Parathyroid adenoma (tissue), 2 donors: ENCODE measurements at regions not wholly inside any gene's neighbourhood (a gene's known extent, or its start where the extent isn't known, plus 50 kb on each side); places are given as distances from the start of the nearest gene placed in this dataset.

ENCODE experiments used
- H2AFZ ChIP-seq: fragments of 300-600 bp; sonication (generic); one replicate; pipeline ENCODE4 v1.7.0; 2017; ENCODE audit warnings: antibody characterized with exemption, mild to moderate bottlenecking
- H3K27ac ChIP-seq: fragments of 300-600 bp; sonication (generic); one replicate; pipeline ENCODE4 v1.7.0; 2017
- H3K27me3 ChIP-seq: fragments of 300-600 bp; sonication (generic); one replicate; pipeline ENCODE4 v1.7.0; 2017; ENCODE audit warnings: low read length; ENCODE audit not compliant: control insufficient read depth, insufficient read depth
- H3K36me3 ChIP-seq: fragments of 300-600 bp; sonication (generic); one replicate; pipeline ENCODE4 v1.7.0; 2017; ENCODE audit warnings: low read length; ENCODE audit not compliant: control insufficient read depth, insufficient read depth
- H3K4me1 ChIP-seq: fragments of 300-600 bp; sonication (generic); one replicate; pipeline ENCODE4 v1.7.0; 2017; ENCODE audit warnings: control low read depth
- H3K4me2 ChIP-seq: fragments of 300-600 bp; sonication (generic); one replicate; pipeline ENCODE4 v1.7.0; 2017; ENCODE audit warnings: low read length
- H3K4me3 ChIP-seq: fragments of 300-600 bp; sonication (generic); one replicate; pipeline ENCODE4 v1.7.0; 2017; ENCODE audit warnings: low read depth, low read length
- H3K79me2 ChIP-seq: fragments of 300-600 bp; sonication (generic); one replicate; pipeline ENCODE4 v1.7.0; 2017; ENCODE audit warnings: control low read depth
- H3K9ac ChIP-seq: fragments of 300-600 bp; sonication (generic); one replicate; pipeline ENCODE4 v1.7.0; 2017; ENCODE audit warnings: mild to moderate bottlenecking
- H3K9me3 ChIP-seq: fragments of 300-600 bp; sonication (generic); one replicate; pipeline ENCODE4 v1.7.0; 2017; ENCODE audit warnings: low read length; ENCODE audit not compliant: control insufficient read depth
- TF ChIP-seq, protein P1 (sequence below): fragments of 300-600 bp; sonication (generic); IDR thresholded peaks from one replicate; pipeline ENCODE4 v1.7.0; 2017; ENCODE audit warnings: antibody characterized with exemption, mild to moderate bottlenecking
- donor health status: primary hyperparathyroidism.

DNA sequence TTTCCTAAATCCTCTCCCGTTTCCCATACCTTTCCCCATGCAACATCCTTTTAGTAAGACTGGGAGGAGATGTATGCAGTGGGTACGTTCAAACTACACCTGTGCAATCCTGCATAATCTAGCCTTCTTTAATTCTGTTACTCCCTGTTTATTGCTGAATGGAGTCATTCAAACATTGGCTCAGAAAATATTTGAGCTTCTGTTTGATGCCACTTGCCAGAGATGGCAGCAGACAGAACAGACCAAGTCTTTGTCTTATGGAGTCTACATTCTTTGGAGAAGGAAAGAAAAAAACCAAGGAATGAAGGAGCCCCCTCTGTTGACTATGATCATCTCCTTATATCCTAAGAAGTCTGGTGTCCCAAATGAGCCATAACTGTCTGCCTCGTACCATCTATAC, 288.8 kb downstream of the HAPSTR1 start:
- no peaks in the 10 kb centered on the region for H3K4me1 ChIP-seq
- H3K27me3 ChIP-seq: no peaks in the 10 kb centered on the region
- H3K9me3 ChIP-seq: no peaks in the 10 kb centered on the region
- H3K9ac ChIP-seq: no peak overlapping the region
- H3K36me3 ChIP-seq: no peaks in the 10 kb centered on the region
- no peak overlapping the region for H3K27ac ChIP-seq
- TF ChIP-seq, protein P1, sequence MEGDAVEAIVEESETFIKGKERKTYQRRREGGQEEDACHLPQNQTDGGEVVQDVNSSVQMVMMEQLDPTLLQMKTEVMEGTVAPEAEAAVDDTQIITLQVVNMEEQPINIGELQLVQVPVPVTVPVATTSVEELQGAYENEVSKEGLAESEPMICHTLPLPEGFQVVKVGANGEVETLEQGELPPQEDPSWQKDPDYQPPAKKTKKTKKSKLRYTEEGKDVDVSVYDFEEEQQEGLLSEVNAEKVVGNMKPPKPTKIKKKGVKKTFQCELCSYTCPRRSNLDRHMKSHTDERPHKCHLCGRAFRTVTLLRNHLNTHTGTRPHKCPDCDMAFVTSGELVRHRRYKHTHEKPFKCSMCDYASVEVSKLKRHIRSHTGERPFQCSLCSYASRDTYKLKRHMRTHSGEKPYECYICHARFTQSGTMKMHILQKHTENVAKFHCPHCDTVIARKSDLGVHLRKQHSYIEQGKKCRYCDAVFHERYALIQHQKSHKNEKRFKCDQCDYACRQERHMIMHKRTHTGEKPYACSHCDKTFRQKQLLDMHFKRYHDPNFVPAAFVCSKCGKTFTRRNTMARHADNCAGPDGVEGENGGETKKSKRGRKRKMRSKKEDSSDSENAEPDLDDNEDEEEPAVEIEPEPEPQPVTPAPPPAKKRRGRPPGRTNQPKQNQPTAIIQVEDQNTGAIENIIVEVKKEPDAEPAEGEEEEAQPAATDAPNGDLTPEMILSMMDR: no peak
- no peak overlapping the region for H3K4me3 ChIP-seq
- no peaks in the 10 kb centered on the region for H3K79me2 ChIP-seq
- no peak overlapping the region for H2AFZ ChIP-seq
- no peak overlapping the region for H3K4me2 ChIP-seq

DNA sequence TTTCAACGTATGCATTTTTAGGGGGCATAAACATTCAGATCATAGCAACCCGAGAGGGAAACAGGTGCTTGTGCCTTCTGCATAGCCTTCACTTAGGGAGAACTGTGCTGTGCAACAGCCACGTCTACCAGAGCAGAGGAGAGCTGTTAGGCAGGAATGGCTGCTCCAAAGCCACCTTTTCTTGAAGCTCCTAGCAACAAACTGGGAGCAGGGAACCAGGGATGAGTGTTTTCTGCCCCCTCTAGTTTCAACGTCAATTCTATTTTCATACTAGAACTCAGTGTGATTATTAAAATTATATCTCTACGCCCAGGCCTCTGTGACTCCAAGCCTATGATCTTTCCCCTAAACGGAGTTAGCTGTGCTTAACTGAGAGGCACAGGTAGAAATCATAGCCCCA, 290.0 kb downstream of the HAPSTR1 start:
- TF ChIP-seq, protein P1: no peak
- H3K9ac ChIP-seq: no peak overlapping the region
- no peak overlapping the region for H3K4me3 ChIP-seq

DNA sequence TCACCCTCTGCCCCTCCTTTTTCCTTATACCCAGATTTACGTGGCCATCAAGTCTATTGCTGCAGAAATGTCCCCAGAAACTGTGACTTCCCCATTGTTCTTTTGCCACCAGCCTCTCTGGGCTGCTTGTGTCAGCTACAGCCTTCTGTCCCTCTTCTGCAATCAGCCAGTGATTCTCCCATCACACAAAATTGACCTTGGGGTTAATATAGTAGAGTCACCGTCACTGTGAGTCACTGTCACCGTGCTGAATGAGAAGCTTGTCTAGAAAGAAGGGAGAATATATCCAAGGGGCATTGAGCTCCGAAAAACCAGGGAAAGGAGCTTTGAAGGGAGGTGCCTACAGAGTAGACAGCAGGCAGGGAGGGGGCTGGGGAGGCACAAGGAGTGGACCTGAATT, 290.5 kb downstream of the HAPSTR1 start:
- H3K27me3 ChIP-seq: no peaks in the 10 kb centered on the region
- H3K36me3 ChIP-seq: no peaks in the 10 kb centered on the region
- H3K9me3 ChIP-seq: no peaks in the 10 kb centered on the region
- H3K4me2 ChIP-seq: no peak overlapping the region
- H3K4me1 ChIP-seq: no peaks in the 10 kb centered on the region
- no peak overlapping the region for H3K27ac ChIP-seq
- no peak overlapping the region for H3K9ac ChIP-seq
- H2AFZ ChIP-seq: no peak overlapping the region
- no peaks in the 10 kb centered on the region for H3K79me2 ChIP-seq
- TF ChIP-seq, protein P1: no peak
- no peak overlapping the region for H3K4me3 ChIP-seq

More for the DNA sequence above, 290.0 kb downstream of the HAPSTR1 start:
- H3K27ac ChIP-seq: no peak overlapping the region
- no peaks in the 10 kb centered on the region for H3K27me3 ChIP-seq
- H3K79me2 ChIP-seq: no peaks in the 10 kb centered on the region
- H2AFZ ChIP-seq: no peak overlapping the region
- H3K9me3 ChIP-seq: no peaks in the 10 kb centered on the region
- no peaks in the 10 kb centered on the region for H3K36me3 ChIP-seq
- no peaks in the 10 kb centered on the region for H3K4me1 ChIP-seq
- no peak overlapping the region for H3K4me2 ChIP-seq

DNA sequence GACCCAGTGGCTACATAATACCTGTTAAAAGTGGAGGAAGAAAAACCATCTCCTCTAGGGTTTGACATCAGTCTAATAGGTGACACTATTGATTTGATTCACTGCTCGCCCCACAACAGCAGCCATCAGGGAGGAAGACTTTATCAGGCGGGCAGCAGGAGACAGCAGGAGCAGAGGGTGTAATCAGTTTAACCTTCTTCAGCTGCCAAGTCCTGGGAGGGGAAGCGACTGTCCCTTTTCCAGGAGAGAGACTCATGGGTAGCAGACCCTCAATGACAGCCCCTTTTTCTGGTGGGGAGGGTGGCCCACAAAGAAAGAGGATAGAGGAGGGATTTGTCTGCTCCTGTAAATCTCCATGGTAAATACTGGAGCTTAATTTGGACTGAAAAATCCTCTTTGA, 291.8 kb downstream of the HAPSTR1 start:
- Histone ChIP-seq H3K79me2 (no peaks in the 10 kb centered on the region), H3K9me3 (no peaks in the 10 kb centered on the region), H3K9ac (no peak overlapping the region), H2AFZ (no peak overlapping the region), H3K4me3 (no peak overlapping the region), H3K4me1 (no peaks in the 10 kb centered on the region), H3K27ac (no peak overlapping the region), H3K36me3 (no peaks in the 10 kb centered on the region), H3K4me2 (no peak overlapping the region), H3K27me3 (no peaks in the 10 kb centered on the region)
- TF ChIP-seq, protein P1: no peak

DNA sequence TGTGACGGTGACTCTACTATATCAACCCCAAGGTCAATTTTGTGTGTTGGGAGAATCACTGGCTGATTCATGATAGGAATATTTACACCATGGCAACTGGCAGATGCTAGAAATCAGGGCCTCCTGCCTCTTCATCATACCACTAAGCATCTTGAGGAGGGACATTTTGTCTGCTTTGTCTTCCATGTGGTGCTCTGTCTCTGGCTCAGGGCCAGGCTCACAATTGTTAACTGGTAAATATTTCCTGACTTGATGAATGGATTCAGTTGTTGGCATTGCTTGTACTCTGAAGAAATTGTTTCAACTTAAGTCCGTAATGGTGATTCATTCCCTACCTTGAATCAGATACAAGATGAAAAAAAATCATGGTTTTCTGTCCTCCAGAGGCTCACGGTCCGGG, 292.7 kb downstream of the HAPSTR1 start:
- no peaks in the 10 kb centered on the region for H3K36me3 ChIP-seq
- no peak overlapping the region for H3K9ac ChIP-seq
- no peak overlapping the region for H3K27ac ChIP-seq
- TF ChIP-seq, protein P1: no peak
- H3K4me2 ChIP-seq: no peak overlapping the region
- no peak overlapping the region for H3K4me3 ChIP-seq
- no peak overlapping the region for H2AFZ ChIP-seq
- H3K27me3 ChIP-seq: peaks cover 3% of the 10 kb centered on the region
- no peaks in the 10 kb centered on the region for H3K4me1 ChIP-seq
- no peaks in the 10 kb centered on the region for H3K79me2 ChIP-seq
- no peaks in the 10 kb centered on the region for H3K9me3 ChIP-seq
